GM18951 (cell line): ENCODE measurements at regions not wholly inside any gene's neighbourhood (a gene's known extent, or its start where the extent isn't known, plus 50 kb on each side); places are given as distances from the start of the nearest gene placed in this dataset.

Source experiments
- POLR2A ChIP-seq: IDR thresholded peaks from 4 replicates; pipeline ENCODE4 v1.6.1; 2011; ENCODE audit warnings: mild to moderate bottlenecking; ENCODE audit not compliant: insufficient read length, insufficient read depth; ENCODE audit errors: extremely low read depth
- in situ Hi-C: fragments of 300-500 bp; cut with MboI; formaldehyde crosslinking; loops from one replicate; pipeline ENCODE4 v1.12.0; 2022; ENCODE audit warnings: low sequenced_read_pairs, mixed read lengths, inconsistent platforms; ENCODE audit not compliant: unreplicated experiment

DNA sequence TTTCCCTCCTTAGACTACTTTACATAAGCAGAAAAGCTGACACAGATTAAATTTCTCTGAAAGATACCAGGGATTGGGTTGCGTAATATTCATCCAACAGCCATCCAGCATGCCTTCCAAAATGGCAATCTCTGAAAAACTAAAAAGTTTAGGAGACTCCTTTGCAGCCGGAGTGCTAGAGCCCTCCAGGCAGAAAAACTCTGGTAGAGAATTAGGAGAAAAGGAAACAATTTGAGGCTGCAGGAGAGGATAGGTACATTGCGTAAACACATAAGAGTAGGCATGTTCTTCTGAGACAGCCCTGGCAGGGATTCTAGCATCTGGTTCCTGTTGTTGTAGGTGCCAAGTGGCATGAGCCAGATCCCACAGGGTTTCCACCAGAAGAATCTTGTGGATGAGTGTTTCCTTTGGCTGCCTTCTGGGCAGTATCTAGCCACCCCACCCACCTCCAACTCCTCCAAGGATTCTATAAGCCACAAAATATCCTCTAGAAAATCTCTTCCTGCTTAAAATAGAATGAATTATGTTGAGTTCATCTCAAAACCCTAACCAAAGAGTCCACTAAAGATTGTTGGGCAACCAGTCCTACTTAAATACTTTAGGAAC lies 402.4 kb downstream of the HGF start:
- TF ChIP-seq POLR2A: no peak
- in situ Hi-C loops: no loop called here

DNA sequence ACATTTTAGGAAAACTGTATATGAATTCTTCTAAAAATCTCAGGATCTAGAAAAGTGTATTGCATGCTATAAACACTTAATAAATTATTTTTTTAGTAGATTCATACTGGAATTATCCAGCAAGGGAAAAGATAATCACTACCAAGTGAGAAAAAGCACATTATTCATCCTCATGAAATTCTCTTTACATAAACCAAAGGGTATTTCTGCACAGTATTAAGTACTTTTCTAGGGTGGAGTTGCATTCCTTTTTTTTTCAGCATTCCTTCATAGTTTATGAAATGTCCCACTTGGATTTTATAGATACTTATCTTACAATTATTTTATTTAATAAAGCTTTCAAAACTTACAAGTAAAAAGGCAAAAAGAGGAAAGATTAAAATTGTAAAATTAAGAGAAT lies 403.3 kb downstream of the HGF start:
- no peak for TF ChIP-seq POLR2A

DNA sequence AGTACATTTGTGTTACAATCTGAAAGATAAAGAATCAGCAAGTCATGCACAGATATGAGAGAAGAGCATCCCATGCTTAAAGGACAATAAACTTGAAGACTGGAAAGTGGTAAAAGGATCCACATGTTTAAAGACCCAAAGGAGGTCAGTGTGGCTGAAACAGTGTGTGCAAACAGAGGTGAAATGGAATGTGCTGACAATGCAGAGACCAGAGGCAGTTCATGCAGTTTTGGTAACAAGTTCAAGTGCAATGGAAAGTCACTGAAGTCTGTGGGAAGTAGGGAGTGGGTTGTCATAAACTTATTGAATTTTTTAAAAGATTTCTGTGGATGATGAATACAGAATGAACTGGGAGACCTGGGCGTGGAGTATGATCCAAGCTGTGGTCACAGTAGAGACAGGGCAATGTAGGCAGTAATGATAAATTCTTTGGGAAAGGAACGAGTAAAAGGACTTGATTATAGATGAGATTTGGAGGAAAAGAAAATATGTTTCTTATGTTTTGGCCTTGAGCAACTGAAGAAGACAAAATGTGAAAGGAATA lies 408.0 kb downstream of the HGF start:
- in situ Hi-C loops: no loop called here
- TF ChIP-seq POLR2A: no peak

More for the DNA sequence above, 403.3 kb downstream of the HGF start:
- in situ Hi-C loops: no loop called here

DNA sequence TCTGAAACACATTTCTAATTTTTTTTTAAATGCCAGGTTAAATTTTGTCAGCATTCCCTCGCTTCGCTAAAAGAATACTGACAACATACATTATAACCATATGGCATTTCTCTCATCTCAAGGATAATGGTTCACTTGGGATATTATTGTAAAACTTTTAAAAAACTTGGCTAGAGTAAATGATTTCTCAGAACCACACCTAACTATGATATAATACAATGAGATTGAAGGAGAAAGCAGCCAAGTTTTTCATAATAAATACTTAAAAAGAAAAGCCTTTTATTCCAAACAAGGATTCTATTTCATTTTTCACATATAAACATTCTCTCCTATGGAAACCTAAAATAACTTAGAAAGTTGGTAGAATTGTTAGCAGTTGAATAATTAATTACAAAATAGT lies 413.9 kb downstream of the HGF start:
- no peak for TF ChIP-seq POLR2A
- in situ Hi-C loops: no loop called here

DNA sequence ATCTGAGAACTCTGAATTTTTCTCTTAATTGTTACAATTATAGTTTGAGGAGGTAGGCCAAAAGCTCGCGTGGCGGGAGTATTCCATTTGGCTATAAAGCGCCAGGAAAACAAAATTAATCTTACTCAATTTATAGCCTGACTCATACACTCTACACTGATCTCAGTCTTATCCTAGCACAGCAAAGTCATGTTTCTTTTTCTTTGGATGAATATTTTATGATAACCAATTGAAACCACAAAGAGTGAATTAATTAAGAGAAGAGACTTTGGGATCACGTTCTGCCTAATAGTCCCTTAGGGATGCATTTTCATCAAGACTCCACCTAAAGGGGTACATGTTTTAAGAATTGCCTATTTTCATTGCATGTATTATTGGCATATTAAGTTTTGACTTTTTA lies 420.8 kb downstream of the HGF start:
- TF ChIP-seq POLR2A: no peak
- in situ Hi-C loops: no loop called here

DNA sequence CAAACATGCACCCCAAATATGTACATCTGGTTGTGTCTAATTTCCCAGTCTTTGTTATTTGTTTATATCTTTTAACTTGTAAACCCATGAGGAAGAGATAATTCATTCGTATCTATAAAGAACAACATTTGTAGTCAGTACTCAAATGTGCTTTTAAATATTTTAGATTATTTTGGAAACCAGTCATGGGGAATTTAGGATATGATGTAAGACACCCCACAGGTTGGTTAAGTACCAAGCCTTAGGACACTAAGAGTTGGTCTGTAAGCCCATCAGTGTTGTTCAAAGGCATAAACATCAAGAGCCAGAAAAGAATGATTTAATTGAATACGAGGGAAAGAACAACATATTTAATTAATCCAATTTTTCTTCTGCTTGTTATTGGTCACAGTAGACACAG lies 421.1 kb upstream of the SEMA3C start:
- in situ Hi-C loops: no loop called here
- no peak for TF ChIP-seq POLR2A

DNA sequence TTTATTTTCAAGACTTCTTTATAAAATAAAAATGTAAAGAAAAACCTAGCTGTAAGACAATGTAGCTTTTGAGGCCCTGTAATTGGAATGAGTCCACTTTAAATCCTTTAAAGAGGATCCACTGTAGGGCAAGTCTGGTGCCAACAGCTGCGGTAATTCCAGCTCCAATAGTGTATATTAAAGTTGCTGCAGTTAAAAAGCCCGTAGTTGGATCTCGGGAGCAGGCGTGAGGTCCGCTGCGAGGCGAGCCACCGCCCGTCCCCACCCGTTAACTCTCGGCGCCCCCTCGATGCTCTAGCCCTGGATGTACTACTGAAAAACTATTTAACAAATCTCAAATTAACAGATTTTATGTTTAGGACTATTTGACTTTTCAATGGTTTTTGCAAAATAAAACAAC lies 414.7 kb upstream of the SEMA3C start:
- in situ Hi-C loops: no loop called here
- TF ChIP-seq POLR2A: no peak

DNA sequence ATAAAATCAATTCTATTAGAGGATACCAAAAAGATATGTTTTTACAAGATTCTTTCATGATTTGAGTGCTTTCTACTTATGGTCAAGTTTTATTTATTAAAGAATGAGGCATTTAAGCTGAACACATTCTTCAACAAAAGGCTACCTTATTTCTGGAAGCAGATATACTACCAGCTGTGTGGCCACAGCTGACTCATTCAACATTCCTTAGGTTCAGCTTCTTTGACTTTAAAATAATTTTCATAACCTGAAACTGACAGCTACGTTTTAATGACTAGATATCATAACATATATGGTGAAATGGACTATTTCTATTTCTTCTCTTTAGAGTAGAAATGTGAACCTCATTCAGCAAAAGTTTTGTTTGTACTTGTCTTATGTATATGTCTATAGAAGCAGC lies 414.2 kb upstream of the SEMA3C start:
- in situ Hi-C loops: no loop called here
- TF ChIP-seq POLR2A: no peak

DNA sequence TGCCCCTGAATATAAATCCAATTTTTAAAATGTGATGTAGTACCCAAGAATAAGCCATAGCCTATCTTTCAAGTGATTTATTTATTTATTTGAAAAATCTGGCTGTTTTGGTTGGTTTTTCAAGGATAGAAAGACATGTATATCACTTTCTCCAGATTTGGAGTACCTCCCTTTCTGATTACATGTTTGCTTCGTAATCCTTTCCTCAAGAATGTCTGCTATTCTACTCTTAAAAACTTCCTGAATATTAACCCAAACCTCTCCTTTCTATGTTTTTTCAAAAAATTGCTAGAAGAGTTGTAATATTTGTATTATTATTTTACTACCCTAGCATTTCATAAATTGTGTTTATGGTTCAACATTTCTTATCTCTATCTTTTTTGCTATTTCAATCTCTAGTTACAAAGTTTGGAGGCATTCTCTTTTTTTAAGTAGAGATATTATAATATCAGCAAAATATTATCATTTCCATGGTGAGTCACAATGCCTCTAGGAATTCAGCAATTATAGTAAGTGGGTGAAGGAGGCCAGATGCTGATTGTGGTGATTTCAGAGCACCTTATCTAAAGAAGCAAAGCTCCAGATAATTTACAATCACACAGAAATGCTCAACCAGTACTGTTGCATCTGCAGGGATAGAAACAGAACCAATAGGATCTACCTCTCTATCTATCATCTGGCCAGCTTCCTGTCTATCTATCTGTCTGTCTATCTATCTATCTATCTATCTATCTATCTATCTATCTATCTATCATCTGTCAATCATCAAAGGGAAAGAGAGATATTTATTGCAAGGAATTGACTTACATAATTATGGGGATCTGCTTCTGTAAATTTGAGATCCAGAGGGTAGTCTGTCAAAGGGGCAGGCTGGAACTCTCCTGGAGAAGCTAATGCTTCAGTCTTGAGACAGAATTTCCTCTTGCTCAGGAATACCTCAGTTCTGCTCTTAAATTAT lies 412.5 kb upstream of the SEMA3C start:
- no peak for TF ChIP-seq POLR2A
- in situ Hi-C loops: no loop called here

DNA sequence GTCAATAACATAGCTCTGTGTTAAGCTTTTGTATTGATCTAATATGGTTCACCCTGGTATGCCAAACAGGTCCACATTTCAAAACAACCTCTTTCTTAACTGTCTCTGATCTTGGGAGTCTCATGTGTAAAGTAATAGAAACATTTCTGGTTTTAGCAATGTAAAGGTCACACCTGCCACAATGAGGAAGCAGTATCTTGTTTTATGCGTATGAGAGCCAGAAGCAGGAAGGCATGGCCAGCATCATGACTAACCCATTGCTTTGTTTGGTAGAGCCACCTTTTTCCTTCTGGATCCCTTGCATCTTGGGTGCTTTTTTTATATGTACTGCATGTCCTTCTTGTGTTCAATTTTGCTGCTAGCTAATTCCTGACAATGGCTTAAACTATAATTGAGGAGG lies 411.3 kb upstream of the SEMA3C start:
- in situ Hi-C loops: no loop called here
- TF ChIP-seq POLR2A: no peak

DNA sequence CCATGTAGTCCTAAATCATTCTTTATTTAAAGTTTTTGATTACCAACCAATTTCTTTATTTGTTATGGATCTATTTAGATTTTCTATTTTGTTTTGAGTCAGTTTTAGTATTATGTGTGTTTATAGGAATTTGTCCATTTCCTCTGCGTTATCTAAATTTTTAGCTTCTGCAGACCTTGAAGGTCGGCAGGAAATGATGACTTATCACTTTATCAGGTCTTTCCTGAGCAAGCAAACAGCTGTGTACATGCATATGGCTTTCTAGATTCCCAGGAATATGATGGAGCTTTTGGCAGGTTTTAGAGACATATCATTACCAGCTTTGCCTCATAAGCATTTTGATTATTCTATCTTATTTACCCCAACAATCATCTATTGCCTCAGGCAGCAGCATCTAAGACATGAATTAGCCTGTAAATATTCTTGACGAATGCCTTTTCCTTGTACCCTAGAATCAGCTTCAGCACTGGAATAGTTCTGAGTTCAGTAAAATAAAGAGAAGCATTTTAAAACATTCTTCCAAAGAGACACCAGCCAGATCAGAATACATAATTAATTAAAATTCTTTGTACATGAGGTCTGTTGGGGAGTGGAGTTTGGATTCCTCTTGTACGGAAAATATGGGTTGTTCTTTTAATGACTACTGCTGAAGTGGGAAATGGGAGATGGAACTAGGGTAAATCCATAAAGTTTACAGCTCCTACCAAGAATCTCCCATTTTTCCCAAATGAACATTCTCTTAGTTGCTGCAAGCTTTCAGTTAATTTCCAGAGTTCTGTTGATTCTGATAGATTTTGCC lies 408.8 kb upstream of the SEMA3C start:
- no peak for TF ChIP-seq POLR2A
- in situ Hi-C loops: no loop called here

DNA sequence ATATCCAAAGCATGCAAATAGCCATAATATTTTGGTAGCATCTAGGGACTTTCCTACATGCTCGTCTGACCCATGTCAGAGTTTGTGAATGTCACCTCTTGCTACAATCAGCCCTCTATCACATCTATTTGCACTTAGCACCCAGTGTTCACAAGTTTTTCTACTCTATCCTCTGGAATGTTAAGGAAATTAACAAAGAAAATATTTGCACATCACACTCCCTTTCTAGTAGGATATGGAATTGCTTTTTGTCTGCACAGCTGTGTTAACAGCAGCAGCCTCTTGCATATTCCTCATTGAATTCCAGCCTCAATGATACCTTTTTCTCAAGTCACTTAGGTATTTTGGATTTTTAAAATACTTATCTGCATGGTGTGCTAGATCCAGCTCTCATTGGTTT lies 403.1 kb upstream of the SEMA3C start:
- in situ Hi-C loops: no loop called here

DNA sequence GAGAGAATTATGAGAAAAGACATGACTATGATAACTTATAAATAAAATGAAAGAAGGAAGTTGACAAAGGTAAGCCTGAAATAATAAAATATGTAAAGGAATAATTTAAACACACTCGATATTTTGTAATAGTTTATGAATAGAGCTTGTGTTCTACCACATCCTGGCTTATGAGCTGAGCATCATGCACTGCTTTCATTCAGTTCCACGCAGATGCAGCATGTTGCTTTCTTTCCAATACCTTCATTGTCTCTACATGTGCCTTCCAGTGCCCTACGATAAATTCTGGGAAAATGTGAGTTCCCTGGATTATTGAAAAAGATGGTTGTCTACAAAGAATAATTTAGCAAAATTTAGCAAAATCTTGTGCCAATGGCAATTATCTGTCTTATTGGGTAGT lies 398.9 kb upstream of the SEMA3C start:
- in situ Hi-C loops: no loop called here
- no peak for TF ChIP-seq POLR2A

More for the DNA sequence above, 403.1 kb upstream of the SEMA3C start:
- TF ChIP-seq POLR2A: no peak
